GM19324 (cell line): ENCODE measurements at regions not wholly inside any gene's neighbourhood (a gene's known extent, or its start where the extent isn't known, plus 50 kb on each side); places are given as distances from the start of the nearest gene placed in this dataset.
A peak's percentile ranks its signal among the peaks of the same experiment; 100 is the strongest.

Experiments
- ATAC-seq: cut with Tn5 transposase; IDR thresholded peaks from one replicate; pipeline ENCODE4 v1.9.1; 2021; ENCODE audit warnings: mild to moderate bottlenecking, moderate library complexity; ENCODE audit not compliant: unreplicated experiment, low FRiP score

DNA sequence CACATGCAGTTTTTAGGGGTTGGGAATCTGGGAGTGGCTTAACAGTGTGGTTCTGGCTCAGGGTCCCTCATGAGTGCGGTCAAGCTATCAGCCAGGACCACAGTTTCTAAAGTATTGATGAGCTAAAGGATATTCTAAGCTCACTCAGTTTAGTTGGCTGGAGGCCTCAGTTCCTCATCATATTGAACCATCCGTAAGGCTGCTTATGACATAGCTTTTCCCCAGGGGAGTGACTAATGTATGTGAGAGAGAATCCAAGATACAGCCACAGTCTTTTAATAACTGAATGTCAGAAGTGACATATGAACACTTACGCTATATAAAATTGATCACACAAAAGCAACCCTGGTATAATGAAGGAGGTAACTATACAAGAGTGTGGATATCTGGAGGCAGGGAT lies 245.3 kb downstream of the POLR1F start:
- no peak for ATAC-seq

DNA sequence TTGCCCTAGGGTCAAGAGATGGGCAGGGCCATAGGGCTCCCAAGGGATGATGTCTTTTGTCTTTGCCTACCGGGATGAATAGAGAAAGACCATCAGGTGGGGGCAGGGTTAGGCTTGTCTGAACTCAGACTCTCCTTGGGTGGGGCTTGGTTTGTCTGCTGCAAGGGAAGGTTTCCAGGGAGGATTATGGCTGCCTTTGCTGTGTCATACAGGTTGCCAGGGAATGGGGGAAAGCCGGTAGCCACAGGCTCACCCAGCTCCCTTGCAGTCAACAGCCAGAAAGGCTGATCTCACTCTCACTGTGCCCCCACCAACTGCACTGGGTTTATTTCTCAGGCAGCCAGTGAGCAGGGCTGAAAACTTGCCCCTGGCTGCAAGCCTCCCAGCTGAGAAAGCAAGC lies 253.2 kb downstream of the POLR1F start:
- no peak for ATAC-seq

DNA sequence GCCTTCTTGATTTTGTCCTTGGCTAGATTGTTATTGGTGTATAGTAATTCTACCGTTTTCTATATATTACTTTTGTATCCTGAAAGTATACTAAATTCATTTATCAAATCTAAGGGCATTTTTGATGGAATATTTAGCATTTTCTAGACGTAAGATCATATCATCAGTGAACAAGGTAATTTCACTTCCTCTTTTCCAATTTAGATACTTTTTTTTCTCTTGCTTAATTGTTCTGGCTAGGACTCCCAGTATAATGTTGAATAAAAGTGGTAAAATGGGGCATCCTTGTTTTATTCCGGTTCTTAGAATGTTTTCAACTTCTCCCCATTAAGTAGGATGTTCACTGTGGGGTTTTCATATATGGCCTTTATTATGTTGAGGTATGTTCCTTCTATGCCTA lies 260.7 kb downstream of the POLR1F start:
- no peak for ATAC-seq

DNA sequence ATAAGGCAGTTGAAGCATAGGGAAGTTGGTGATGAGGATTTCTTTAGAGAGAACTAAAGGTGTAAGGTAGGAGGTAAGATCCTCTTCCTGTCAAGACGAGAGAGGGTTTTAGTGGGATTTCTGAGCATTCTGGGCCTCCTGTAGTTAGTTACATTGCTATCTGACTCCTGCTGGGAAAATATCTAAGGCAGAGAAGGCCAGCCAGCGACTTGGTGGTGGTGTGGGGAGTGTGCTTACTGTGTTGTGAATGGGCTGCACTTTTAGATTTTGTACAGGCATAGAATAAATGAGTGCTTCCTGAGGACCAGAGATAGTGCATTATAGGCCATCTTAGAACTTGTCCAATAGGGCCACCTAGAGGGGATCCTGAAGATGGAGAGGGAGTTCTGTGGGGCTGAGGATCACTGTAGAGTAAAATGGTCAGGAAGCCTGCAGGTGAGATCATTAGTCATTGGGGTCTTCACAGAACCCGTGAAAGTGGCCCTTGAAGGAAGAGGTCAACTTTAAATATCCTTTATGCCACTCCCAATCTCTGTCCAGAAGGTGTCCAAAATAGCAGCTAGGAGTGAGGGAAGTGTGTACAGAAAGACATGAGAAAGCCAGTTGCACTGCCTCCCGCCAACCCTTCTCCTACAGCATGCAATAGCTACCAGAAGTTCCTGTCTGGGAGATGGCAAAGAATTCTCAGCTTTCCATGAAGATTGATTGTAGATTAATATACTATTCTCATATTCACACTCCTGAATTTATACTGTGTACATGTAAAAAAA lies 266.6 kb downstream of the POLR1F start:
- no peak for ATAC-seq

GRCh38 chr7:19439517-19439916 lies 269.3 kb downstream of the POLR1F start:
- no peak for ATAC-seq

DNA sequence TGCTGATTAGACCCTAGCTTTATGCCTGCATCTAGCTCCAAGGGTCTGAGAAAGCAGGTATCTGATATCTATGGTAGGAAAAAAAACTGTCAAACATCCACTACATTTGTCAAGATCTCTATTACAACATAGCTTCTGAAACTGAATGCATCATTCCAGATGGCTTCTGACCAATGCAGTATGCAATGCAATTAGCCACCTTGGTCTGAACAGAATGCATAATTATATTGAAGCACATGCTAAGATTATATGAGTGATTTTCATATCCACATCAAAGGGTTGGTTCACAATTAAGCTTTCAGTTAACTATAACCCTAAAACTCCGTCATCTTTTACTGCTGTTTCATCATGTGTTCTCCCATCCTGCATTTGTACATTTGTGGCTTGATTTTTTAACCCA lies 271.4 kb downstream of the POLR1F start:
- ATAC-seq = no peak

DNA sequence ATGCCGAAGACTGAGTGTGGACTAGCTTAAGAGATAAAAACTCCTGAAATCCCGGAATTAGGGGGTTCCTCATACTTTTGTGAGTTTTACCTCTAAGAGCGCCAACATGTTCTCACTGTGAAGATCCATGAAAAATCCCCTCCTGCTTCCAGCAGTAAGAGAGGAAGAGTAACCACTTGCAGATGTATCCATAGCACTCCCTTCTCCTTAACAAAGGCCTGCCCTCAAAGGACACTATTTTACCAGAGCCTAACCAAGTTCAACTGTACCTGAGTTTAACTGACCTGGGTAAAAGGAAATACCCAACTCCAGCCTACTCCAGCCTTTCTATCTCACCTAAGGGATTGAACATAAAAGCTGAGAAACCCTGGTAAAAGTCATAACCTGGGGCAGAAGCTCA lies 280.9 kb downstream of the POLR1F start:
- ATAC-seq = no peak

GRCh38 chr7:19421861-19422260 lies 276.6 kb upstream of the FERD3L start:
- no peak for ATAC-seq

DNA sequence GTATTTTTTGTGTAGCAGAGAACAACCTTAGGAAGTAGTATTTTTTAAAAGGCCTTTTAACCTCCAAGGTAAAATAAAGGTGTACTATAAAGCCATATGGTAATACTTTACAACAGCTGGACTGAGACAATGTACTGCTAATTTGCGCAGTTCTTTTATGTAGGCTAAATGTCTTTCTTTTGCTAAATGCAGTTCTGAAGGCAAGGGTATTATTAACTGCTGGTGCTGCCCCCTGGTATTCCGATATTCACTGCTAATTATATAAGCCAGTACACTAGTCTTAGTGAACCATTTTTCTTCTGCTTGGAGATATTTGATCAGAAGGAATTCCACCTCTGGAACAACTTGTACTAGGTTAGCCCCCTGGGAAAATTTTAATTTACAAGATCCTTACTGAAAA lies 272.0 kb upstream of the FERD3L start:
- ATAC-seq = no peak

DNA sequence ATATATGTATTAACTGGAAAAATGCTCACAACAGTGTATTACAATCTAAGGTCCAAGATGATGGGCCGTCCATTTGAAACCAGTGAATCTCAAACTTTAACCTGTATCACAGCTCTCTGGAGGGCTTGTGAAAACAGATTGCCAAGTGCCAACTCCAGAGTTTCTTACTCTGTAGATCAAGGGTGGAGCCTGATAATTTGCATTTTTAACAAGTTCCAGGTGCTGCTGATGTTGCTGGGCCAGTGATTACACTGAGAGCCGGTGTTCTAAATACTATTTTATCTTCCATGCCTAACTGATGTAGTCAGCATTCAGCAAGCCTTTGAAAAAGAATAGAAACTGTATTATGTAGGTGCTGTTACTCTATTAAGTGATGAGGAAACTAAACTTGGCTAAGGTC lies 269.9 kb upstream of the FERD3L start:
- no peak for ATAC-seq

DNA sequence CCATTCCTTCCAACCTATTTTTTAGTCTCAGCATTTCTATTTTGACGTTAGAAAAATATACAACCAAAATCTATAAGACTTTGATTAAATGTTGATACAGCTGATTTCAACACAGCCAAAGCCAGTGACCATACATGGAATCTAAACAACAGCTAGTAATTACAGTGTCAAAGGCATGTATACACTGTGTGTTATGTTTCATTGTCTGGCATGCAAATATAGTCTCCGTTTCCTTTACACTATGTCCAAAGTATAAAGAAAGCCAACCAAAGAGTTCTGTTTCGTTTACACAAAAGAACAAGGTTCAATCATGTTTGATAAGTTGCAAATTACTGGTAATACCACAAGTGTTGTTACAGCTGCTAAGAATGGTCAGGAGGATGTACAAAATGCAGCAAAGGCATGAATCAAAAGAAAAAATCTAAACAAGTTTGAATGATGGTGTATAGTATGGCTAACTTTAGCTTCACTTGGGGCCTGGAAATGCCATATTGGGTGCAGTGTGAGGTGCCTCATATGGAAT lies 268.3 kb upstream of the FERD3L start:
- no peak for ATAC-seq

GRCh38 chr7:19410691-19411090 lies 265.5 kb upstream of the FERD3L start:
- ATAC-seq = no peak

DNA sequence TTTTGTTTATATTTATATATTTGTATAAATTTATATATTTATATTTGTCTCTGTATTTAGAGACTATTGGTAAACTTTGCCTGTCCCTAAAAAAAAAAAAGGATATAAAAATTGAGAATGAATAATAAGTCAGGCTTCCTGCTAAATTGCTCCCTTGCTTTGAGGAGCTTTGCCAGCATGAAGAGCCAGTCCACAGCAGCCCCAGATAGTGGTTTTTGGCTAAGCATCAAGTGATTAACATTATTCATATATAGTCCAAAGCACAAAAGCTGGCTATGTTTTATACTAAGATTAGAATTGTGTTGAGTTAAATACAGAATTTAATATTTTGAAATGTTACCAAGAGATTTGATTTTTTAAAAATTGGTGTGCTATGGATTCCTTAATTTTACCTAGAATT lies 264.9 kb upstream of the FERD3L start:
- no peak for ATAC-seq

GRCh38 chr7:19408706-19409220 lies 263.5 kb upstream of the FERD3L start:
- no peak for ATAC-seq

- ATAC-seq = no peak
Observed at GRCh38 chr7:19407270-19407669, 262.0 kb upstream of the FERD3L start.

DNA sequence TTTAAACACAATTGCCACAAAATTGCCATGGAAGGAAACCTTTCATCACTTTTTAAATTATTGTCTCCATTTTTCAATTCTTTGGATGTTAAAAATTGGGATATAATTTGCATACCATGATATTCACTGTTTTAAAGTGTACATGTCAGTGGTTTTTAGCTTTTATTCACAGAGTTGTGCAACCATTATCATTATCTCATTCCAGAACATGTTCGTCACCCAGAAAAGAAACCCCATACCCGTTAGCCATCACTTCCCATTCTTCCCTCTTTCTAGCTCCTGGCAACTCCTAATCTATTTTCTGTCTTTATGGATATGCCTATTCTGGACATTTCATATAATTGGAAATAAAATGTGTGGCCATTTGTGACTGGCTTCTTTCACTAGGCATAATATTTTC lies 260.3 kb upstream of the FERD3L start:
- ATAC-seq = no peak

DNA sequence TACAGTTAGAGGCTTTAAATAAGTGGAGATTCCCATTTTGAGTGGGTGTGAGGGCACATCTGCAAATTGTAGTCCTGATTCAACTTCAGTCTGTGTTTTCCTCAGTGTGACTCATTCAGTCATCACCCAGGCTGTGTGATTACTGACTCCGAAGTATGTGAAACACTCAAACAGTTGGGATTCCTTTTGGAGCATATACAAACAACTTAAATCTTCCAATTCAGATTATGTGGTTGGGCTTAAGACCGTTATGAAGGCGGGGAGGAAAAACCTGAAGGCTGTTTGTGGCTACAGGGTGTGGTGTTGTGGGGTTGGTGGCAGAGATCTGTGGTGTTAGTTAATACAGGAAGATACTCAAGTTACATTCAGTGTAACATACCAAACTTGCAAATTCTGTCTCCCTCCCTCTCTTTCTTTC lies 259.7 kb upstream of the FERD3L start:
- no peak for ATAC-seq

DNA sequence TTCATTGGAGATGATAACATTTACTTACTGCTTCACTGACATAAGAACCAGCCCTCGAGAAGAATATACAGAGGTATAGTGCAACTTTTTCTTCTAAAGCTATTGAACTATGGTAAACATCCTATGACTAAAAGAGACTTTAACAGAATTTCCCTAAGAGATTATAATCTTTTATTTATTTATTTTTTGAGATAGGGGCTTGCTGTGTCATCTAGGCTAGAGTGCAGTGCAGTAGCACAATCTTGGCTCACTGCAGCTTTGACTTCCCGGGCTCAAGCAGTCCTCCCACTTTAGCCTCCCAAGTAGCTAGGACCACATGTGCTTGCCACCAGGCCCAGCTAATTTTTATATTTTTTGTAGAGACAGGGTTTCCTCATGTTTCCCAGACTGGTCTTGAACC lies 258.5 kb upstream of the FERD3L start:
- ATAC-seq = no peak

DNA sequence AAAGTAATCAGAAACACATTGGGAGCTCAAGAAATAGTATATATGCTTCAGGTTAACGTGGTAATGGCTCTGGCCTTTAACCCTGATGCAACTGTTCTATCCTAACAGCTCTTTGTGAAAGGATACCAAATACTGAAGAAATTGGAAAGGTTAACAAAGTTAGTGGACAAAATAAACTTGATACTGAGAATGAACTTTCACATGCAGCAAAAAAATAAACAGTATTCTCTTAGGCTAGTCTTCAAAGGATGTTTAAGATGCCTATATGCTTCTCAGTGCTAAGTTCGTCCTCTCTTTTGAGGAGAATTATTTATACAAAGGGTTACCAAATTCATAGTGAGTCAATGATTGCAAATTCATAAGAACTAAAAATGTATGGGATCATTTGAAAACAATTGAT lies 256.2 kb upstream of the FERD3L start:
- ATAC-seq = no peak

DNA sequence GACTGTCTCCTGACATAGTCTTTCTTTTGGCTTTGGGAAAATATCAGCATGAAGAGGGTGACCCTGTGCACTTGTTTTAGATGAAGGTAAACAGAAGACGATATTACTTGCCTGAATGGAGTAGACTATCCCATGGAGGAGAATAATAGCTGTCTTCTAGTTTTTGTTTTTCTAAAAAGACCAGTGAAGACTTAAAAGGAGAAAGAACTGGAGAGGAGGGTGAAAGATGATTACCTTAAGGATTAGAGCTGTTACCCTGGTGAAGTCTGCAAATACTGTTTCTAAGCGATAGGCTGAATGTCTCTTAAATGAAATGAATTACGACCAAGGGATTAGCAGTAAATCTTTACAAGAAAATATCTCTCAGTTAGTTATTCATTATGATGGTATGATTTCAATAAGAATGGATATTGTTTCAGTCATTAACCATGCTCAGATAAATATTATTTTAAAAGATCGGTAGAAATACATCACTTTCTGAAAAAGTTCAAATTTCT lies 255.6 kb upstream of the FERD3L start:
- ATAC-seq = no peak

- peak; percentile 77 for ATAC-seq
Observed at GRCh38 chr7:19397911-19398310, 252.7 kb upstream of the FERD3L start.

GRCh38 chr7:19392246-19392645 lies 247.0 kb upstream of the FERD3L start:
- no peak for ATAC-seq
